ENCODE measurements at regions not wholly inside any gene's neighbourhood (a gene's known extent, or its start where the extent isn't known, plus 50 kb on each side); places are given as distances from the start of the nearest gene placed in this dataset.

- Mint-ChIP-seq H3K27ac (no peak overlapping the region), H3K4me1 (peaks cover 3% of the 10 kb centered on the region; the same call in 1 of the 3 replicates), H3K9me3 (peaks cover 10% of the 10 kb centered on the region; the same call in 2 of the 3 replicates), H3K4me3 (no peak overlapping the region), H3K36me3 (ENCODE audit: low read depth) (peaks cover 5% of the 10 kb centered on the region; the same call in 1 of the 3 replicates), H3K27me3 (ENCODE audit: insufficient read depth, low read depth, poor library complexity) (no peaks in the 10 kb centered on the region)
- Histone ChIP-seq H3K27me3 (ENCODE audit: insufficient read depth) (no peaks in the 10 kb centered on the region), H3K4me3 (no peak overlapping the region), H4K20me1 (replicated peaks; ENCODE audit: insufficient read depth) (no peaks in the 10 kb centered on the region), H2AFZ (peak overlapping the region; percentile 76; the same call in 1 of the 2 replicates), H3K36me3 (ENCODE audit: insufficient read depth) (no peaks in the 10 kb centered on the region), H3K27ac (ENCODE audit: low read depth) (no peak overlapping the region), H3K4me1 (ENCODE audit: insufficient read depth) (peaks cover 3% of the 10 kb centered on the region; the same call in 1 of the 2 replicates), H3K79me2 (replicated peaks; ENCODE audit: insufficient read depth) (no peaks in the 10 kb centered on the region), H3K4me2 (no peak overlapping the region), H3K9me2 (ENCODE audit: insufficient read depth) (no peaks in the 10 kb centered on the region), H3F3A (replicated peaks; ENCODE audit: low read depth) (no peaks in the 10 kb centered on the region)
- no peak for DNase-seq (ENCODE audit: low spot score)
- no peak for TF ChIP-seq NANOG (IDR thresholded peaks at IDR 0.05; ENCODE audit: borderline replicate concordance)
- ATAC-seq, result peak; percentile 38; the same call in 2 of the 3 replicates
Observed at GRCh38 chr13:106369091-106369490, 166.4 kb downstream of the EFNB2 start.

GRCh38 chr13:106367361-106367971 is 168.0 kb downstream of the EFNB2 start:
- H2AFZ ChIP-seq, result no peak overlapping the region
- no peak overlapping the region for H3K4me3 ChIP-seq
- H3K27me3 ChIP-seq (ENCODE audit: insufficient read depth), result no peaks in the 10 kb centered on the region
- Mint-ChIP-seq H3K9me3 (peaks cover 10% of the 10 kb centered on the region; the same call in 2 of the 3 replicates), H3K4me1 (peaks cover 5% of the 10 kb centered on the region; the same call in 2 of the 3 replicates), H3K4me3 (no peak overlapping the region), H3K36me3 (ENCODE audit: low read depth) (peaks cover 5% of the 10 kb centered on the region; the same call in 1 of the 3 replicates), H3K27me3 (ENCODE audit: insufficient read depth, low read depth, poor library complexity) (no peaks in the 10 kb centered on the region), H3K27ac (no peak overlapping the region)
- ATAC-seq (no peak), DNase-seq (ENCODE audit: low spot score) (no peak)
- H3K36me3 ChIP-seq (ENCODE audit: insufficient read depth), result no peaks in the 10 kb centered on the region
- no peaks in the 10 kb centered on the region for H4K20me1 ChIP-seq (replicated peaks; ENCODE audit: insufficient read depth)
- peaks cover 3% of the 10 kb centered on the region; the same call in 1 of the 2 replicates for H3K4me1 ChIP-seq (ENCODE audit: insufficient read depth)
- H3F3A ChIP-seq (replicated peaks; ENCODE audit: low read depth), result no peaks in the 10 kb centered on the region
- H3K9me2 ChIP-seq (ENCODE audit: insufficient read depth), result no peaks in the 10 kb centered on the region
- no peak overlapping the region for H3K4me2 ChIP-seq
- H3K27ac ChIP-seq (ENCODE audit: low read depth), result no peak overlapping the region
- H3K79me2 ChIP-seq (replicated peaks; ENCODE audit: insufficient read depth), result no peaks in the 10 kb centered on the region
- TF ChIP-seq CTCF (conservative IDR thresholded peaks at IDR 0.05; ENCODE audit: low read depth in 2 of 2), result no peak
- no peak for TF ChIP-seq ZNF114 (CRISPR knock-in tag; IDR thresholded peaks at IDR 0.05)
- no peak for TF ChIP-seq POLR2AphosphoS5 (IDR thresholded peaks at IDR 0.05; ENCODE audit: low read depth)
- TF ChIP-seq ETS1 (IDR thresholded peaks at IDR 0.05), result no peak
- TF ChIP-seq JUNB (IDR thresholded peaks at IDR 0.05; ENCODE audit: unreplicated experiment), result no peak
- TF ChIP-seq NANOG (IDR thresholded peaks at IDR 0.05; ENCODE audit: borderline replicate concordance), result no peak
- TF ChIP-seq STAT1 (IDR thresholded peaks at IDR 0.05; ENCODE audit: unreplicated experiment), result no peak
- no peak for TF ChIP-seq EZH2 (IDR thresholded peaks at IDR 0.05; ENCODE audit: low read depth, unreplicated experiment)
- TF ChIP-seq ZNF462 (CRISPR knock-in tag; IDR thresholded peaks at IDR 0.05), result no peak
- no peak for TF ChIP-seq ZNF331 (CRISPR knock-in tag; IDR thresholded peaks at IDR 0.05; ENCODE audit: low read depth)
- no peak for TF ChIP-seq EZH2phosphoT487 (IDR thresholded peaks at IDR 0.05; ENCODE audit: unreplicated experiment)

Measured in GM23338 (cell line).